CD4-positive, alpha-beta T cell (primary cell): ENCODE measurements at regions not wholly inside any gene's neighbourhood (a gene's known extent, or its start where the extent isn't known, plus 50 kb on each side); places are given as distances from the start of the nearest gene placed in this dataset.

Experiments used
- ATAC-seq: fragments of 200-7000 bp; cut with Tn5 transposase; one replicate; pipeline ENCODE4 v1.10.0; 2022; ENCODE audit warnings: mild to moderate bottlenecking; ENCODE audit not compliant: poor library complexity
- CTCF ChIA-PET: fragments of 350-600 bp; sonication (Branson Sonifier 250); formaldehyde crosslinking; loops from one replicate; lab custom pipeline; 2021; ENCODE audit warnings: antibody characterized with exemption, inconsistent platforms; lab: Charles Lee
- POLR2A ChIA-PET: fragments of 350-600 bp; sonication (Branson Sonifier 250); formaldehyde crosslinking; loops from one replicate; lab custom pipeline; 2021; ENCODE audit warnings: antibody characterized with exemption, inconsistent platforms; lab: Charles Lee
- DNase-seq, 14 experiments: peaks; one replicate each; pipeline ENCODE4 v3.0.0-alpha.2; 2013 to 2020; ENCODE audit warnings: mixed read lengths in 2 of 14
- H3K27ac ChIP-seq, 2 donors: one replicate each; pipeline versions ENCODE4 v1.5.1 to v1.7.0; 2013; ENCODE audit warnings: low read length in 2 of 2, low read depth in 1 of 2, mild to moderate bottlenecking in 1 of 2
- H3K27me3 ChIP-seq, 2 experiments: 1 replicate in 1 of 2; 2 replicates in 1 of 2; pipeline versions ENCODE4 v1.6.1 to v1.7.0; 2013; ENCODE audit warnings: low read length in 2 of 2, control low read depth in 1 of 2, mild to moderate bottlenecking in 1 of 2, moderate library complexity in 1 of 2; ENCODE audit not compliant: insufficient read depth in 2 of 2, control insufficient read depth in 1 of 2
- H3K36me3 ChIP-seq: one replicate; pipeline ENCODE4 v1.6.1; 2013; ENCODE audit warnings: low read length, control low read depth; ENCODE audit not compliant: insufficient read depth
- H3K4me1 ChIP-seq: one replicate; pipeline ENCODE4 v1.6.1; 2013; ENCODE audit warnings: low read length, control low read depth; ENCODE audit not compliant: insufficient read depth
- H3K4me3 ChIP-seq: one replicate; pipeline ENCODE4 v1.5.1; 2013; ENCODE audit warnings: mild to moderate bottlenecking, low read length, moderate library complexity
- H3K9me3 ChIP-seq, 2 experiments: 1 replicate in 1 of 2; 2 replicates in 1 of 2; pipeline versions ENCODE4 v1.6.1 to v1.7.0; 2013; ENCODE audit warnings: low read length in 2 of 2, mild to moderate bottlenecking in 2 of 2, control low read depth in 1 of 2, moderate library complexity in 1 of 2; ENCODE audit not compliant: control insufficient read depth in 1 of 2, insufficient read depth in 1 of 2
- H3K27ac Mint-ChIP-seq: one replicate; pipeline ENCODE4 v1.8.0; 2020; ENCODE audit warnings: mixed read lengths
- H3K27me3 Mint-ChIP-seq: one replicate; pipeline ENCODE4 v1.8.0; 2021; ENCODE audit warnings: mixed read lengths
- H3K36me3 Mint-ChIP-seq: one replicate; pipeline ENCODE4 v1.8.0; 2021; ENCODE audit warnings: low read depth, mixed read lengths
- H3K4me1 Mint-ChIP-seq: one replicate; pipeline ENCODE4 v1.8.0; 2021; ENCODE audit warnings: low read depth, mixed read lengths
- H3K4me3 Mint-ChIP-seq: one replicate; pipeline ENCODE4 v1.8.0; 2020; ENCODE audit warnings: mild to moderate bottlenecking, mixed read lengths
- H3K9me3 Mint-ChIP-seq: one replicate; pipeline ENCODE4 v1.8.0; 2020; ENCODE audit warnings: mixed read lengths
- intact Hi-C, 2 experiments: fragments of 100-400 bp; cut with DNase I in 1 of 2; cut with micrococcal nuclease in 1 of 2; formaldehyde crosslinking; loops; one replicate each; pipeline versions ENCODE4 v1.15.1 to v1.9.0; 2023 to 2025; cut with DNase I, micrococcal nuclease
- TF ChIP-seq, protein P1 (sequence below): fragments of 200-600 bp; IDR thresholded peaks from one replicate; pipeline ENCODE4 v1.8.0; 2022; ENCODE audit warnings: antibody characterized with exemption, mild to moderate bottlenecking

- H3K9me3 Mint-ChIP-seq: no peaks in the 10 kb centered on the region
- Histone ChIP-seq H3K27ac (no peak overlapping the region), H3K9me3 (no peaks in the 10 kb centered on the region), H3K36me3 (no peaks in the 10 kb centered on the region), H3K27me3 (no peaks in the 10 kb centered on the region), H3K4me3 (no peak overlapping the region), H3K4me1 (no peaks in the 10 kb centered on the region)
- no peak overlapping the region for H3K4me3 Mint-ChIP-seq
- no peaks in the 10 kb centered on the region for H3K36me3 Mint-ChIP-seq
- intact Hi-C loops: no loop called here
- no peak overlapping the region for H3K27ac Mint-ChIP-seq
- no peaks in the 10 kb centered on the region for H3K4me1 Mint-ChIP-seq
- ATAC-seq (no peak), DNase-seq (no peak)
- CTCF ChIA-PET: no interaction called here
- POLR2A ChIA-PET: no interaction called here
- H3K27me3 Mint-ChIP-seq: no peaks in the 10 kb centered on the region
- TF ChIP-seq, protein P1, sequence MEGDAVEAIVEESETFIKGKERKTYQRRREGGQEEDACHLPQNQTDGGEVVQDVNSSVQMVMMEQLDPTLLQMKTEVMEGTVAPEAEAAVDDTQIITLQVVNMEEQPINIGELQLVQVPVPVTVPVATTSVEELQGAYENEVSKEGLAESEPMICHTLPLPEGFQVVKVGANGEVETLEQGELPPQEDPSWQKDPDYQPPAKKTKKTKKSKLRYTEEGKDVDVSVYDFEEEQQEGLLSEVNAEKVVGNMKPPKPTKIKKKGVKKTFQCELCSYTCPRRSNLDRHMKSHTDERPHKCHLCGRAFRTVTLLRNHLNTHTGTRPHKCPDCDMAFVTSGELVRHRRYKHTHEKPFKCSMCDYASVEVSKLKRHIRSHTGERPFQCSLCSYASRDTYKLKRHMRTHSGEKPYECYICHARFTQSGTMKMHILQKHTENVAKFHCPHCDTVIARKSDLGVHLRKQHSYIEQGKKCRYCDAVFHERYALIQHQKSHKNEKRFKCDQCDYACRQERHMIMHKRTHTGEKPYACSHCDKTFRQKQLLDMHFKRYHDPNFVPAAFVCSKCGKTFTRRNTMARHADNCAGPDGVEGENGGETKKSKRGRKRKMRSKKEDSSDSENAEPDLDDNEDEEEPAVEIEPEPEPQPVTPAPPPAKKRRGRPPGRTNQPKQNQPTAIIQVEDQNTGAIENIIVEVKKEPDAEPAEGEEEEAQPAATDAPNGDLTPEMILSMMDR: no peak
Observed at GRCh38 chr2:126299469-126299976, 356.4 kb upstream of the GYPC start.

- ChIA-PET POLR2A (no interaction called here), CTCF (no interaction called here)
- H3K4me1 Mint-ChIP-seq: no peaks in the 10 kb centered on the region
- no peaks in the 10 kb centered on the region for H3K9me3 Mint-ChIP-seq
- no peak overlapping the region for H3K4me3 ChIP-seq
- H3K27ac Mint-ChIP-seq: no peak overlapping the region
- TF ChIP-seq, protein P1: no peak
- ATAC-seq: no peak
- H3K36me3 ChIP-seq: no peaks in the 10 kb centered on the region
- no peaks in the 10 kb centered on the region for H3K36me3 Mint-ChIP-seq
- H3K27me3 Mint-ChIP-seq: no peaks in the 10 kb centered on the region
- intact Hi-C loops: no loop called here
- no peak overlapping the region for H3K27ac ChIP-seq
- no peaks in the 10 kb centered on the region for H3K9me3 ChIP-seq
- no peak for DNase-seq
- no peaks in the 10 kb centered on the region for H3K4me1 ChIP-seq
- H3K4me3 Mint-ChIP-seq: no peak overlapping the region
- H3K27me3 ChIP-seq: no peaks in the 10 kb centered on the region
Observed at GRCh38 chr2:126300348-126300747, 355.6 kb upstream of the GYPC start.

DNA sequence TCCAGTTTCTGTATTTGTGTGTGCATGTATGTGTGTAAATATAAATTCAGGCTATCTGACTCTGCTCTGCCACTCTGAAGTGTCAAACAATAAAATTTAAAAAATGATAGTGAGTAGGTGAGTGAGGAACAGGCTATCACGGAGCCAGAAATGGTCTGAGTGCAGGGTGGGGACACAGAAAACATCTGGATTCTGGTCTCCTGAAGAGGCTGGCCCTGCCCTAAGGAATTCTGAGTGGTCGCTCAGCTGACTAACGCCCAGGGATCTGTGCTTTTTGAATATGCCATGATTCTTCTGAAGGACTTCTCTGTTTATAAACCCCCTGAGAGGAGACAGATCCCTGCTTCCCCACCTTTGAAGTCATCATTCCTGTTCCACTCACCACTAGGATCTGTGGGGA, 353.9 kb upstream of the GYPC start:
- intact Hi-C loops: no loop called here
- POLR2A ChIA-PET: no interaction called here
- CTCF ChIA-PET: no interaction called here

More for the DNA sequence above, 353.9 kb upstream of the GYPC start:
- Mint-ChIP-seq H3K36me3 (no peaks in the 10 kb centered on the region), H3K4me3 (no peak overlapping the region), H3K9me3 (no peaks in the 10 kb centered on the region), H3K4me1 (no peaks in the 10 kb centered on the region), H3K27ac (no peak overlapping the region), H3K27me3 (no peaks in the 10 kb centered on the region)
- Histone ChIP-seq H3K9me3 (no peaks in the 10 kb centered on the region), H3K4me1 (no peaks in the 10 kb centered on the region), H3K4me3 (no peak overlapping the region), H3K27ac (no peak overlapping the region), H3K27me3 (no peaks in the 10 kb centered on the region), H3K36me3 (no peaks in the 10 kb centered on the region)
- TF ChIP-seq, protein P1: no peak
- no peak for DNase-seq
- ATAC-seq: no peak
